ENCODE measurements at regions not wholly inside any gene's neighbourhood (a gene's known extent, or its start where the extent isn't known, plus 50 kb on each side); places are given as distances from the start of the nearest gene placed in this dataset.

GRCh38 chr2:58865436-58865835 is 624.3 kb upstream of the FANCL start:
- TF ChIP-seq CTCF (IDR thresholded peaks at IDR 0.05; ENCODE audit: control insufficient read depth, extremely low read depth, insufficient read depth): no peak
- no peak for DNase-seq (ENCODE audit: low read depth)
- H3K4me3 ChIP-seq (ENCODE audit: low read depth, low read length): no peak overlapping the region

GRCh38 chr2:58862244-58862643 is 621.1 kb upstream of the FANCL start:
- H3K4me3 ChIP-seq (ENCODE audit: low read depth, low read length): no peak overlapping the region
- no peak for TF ChIP-seq CTCF (IDR thresholded peaks at IDR 0.05; ENCODE audit: control insufficient read depth, extremely low read depth, insufficient read depth)
- no peak for DNase-seq (ENCODE audit: low read depth)

- TF ChIP-seq CTCF (IDR thresholded peaks at IDR 0.05; ENCODE audit: control insufficient read depth, extremely low read depth, insufficient read depth): no peak
- DNase-seq (ENCODE audit: low read depth): no peak
- H3K4me3 ChIP-seq (ENCODE audit: low read depth, low read length): no peak overlapping the region
Observed at GRCh38 chr2:58860586-58860985, 619.5 kb upstream of the FANCL start.

GRCh38 chr2:58856100-58856499 is 615.0 kb upstream of the FANCL start:
- H3K4me3 ChIP-seq (ENCODE audit: low read depth, low read length): no peak overlapping the region
- DNase-seq (ENCODE audit: low read depth): no peak
- TF ChIP-seq CTCF (IDR thresholded peaks at IDR 0.05; ENCODE audit: control insufficient read depth, extremely low read depth, insufficient read depth): no peak

GRCh38 chr2:58853420-58853819 is 612.3 kb upstream of the FANCL start:
- no peak overlapping the region for H3K4me3 ChIP-seq (ENCODE audit: low read depth, low read length)
- TF ChIP-seq CTCF (IDR thresholded peaks at IDR 0.05; ENCODE audit: control insufficient read depth, extremely low read depth, insufficient read depth): no peak
- DNase-seq (ENCODE audit: low read depth): no peak

GRCh38 chr2:58852905-58853304 is 611.8 kb upstream of the FANCL start:
- no peak for TF ChIP-seq CTCF (IDR thresholded peaks at IDR 0.05; ENCODE audit: control insufficient read depth, extremely low read depth, insufficient read depth)
- no peak overlapping the region for H3K4me3 ChIP-seq (ENCODE audit: low read depth, low read length)
- no peak for DNase-seq (ENCODE audit: low read depth)

GRCh38 chr2:58852243-58852642 is 611.1 kb upstream of the FANCL start:
- DNase-seq (ENCODE audit: low read depth): no peak
- no peak for TF ChIP-seq CTCF (IDR thresholded peaks at IDR 0.05; ENCODE audit: control insufficient read depth, extremely low read depth, insufficient read depth)
- H3K4me3 ChIP-seq (ENCODE audit: low read depth, low read length): no peak overlapping the region
